Gastroesophageal sphincter (tissue), 3 donors: ENCODE measurements at regions not wholly inside any gene's neighbourhood (a gene's known extent, or its start where the extent isn't known, plus 50 kb on each side); places are given as distances from the start of the nearest gene placed in this dataset.

Source experiments
- CTCF ChIP-seq, 4 experiments: fragments of 200-600 bp in 2 of 4; fragments of 450-650 bp in 2 of 4; sonication (generic) in 1 of 4; IDR thresholded peaks; one replicate each; pipeline ENCODE4 v1.5.1; 2017 to 2019; ENCODE audit warnings: antibody characterized with exemption in 4 of 4, mild to moderate bottlenecking in 2 of 4, moderate library complexity in 2 of 4
- POLR2A ChIP-seq, 2 donors: fragments of 450-650 bp; IDR thresholded peaks; one replicate each; pipeline ENCODE4 v1.6.1; 2017; ENCODE audit warnings: antibody characterized with exemption in 2 of 2, mild to moderate bottlenecking in 2 of 2, moderate library complexity in 1 of 2

- TF ChIP-seq POLR2A (IDR thresholded peaks at IDR 0.05) (no peak), CTCF (IDR thresholded peaks at IDR 0.05) (no peak)
Observed at GRCh38 chr5:36489505-36489904, 116.9 kb upstream of the SLC1A3 start.
